GM18907 (cell line): ENCODE measurements at regions not wholly inside any gene's neighbourhood (a gene's known extent, or its start where the extent isn't known, plus 50 kb on each side); places are given as distances from the start of the nearest gene placed in this dataset.
A peak's percentile ranks its signal among the peaks of the same experiment; 100 is the strongest.

Experiments used
- ATAC-seq: cut with Tn5 transposase; IDR thresholded peaks from one replicate; pipeline ENCODE4 v1.9.1; 2021; ENCODE audit warnings: mild to moderate bottlenecking, moderate library complexity; ENCODE audit not compliant: unreplicated experiment

- no peak for ATAC-seq
Observed at GRCh38 chr6:163720460-163721235, 306.1 kb downstream of the QKI start.

- ATAC-seq = no peak
Observed at GRCh38 chr6:163720005-163720404, 305.5 kb downstream of the QKI start.

GRCh38 chr6:163719028-163719742, 304.7 kb downstream of the QKI start:
- no peak for ATAC-seq

GRCh38 chr6:163718537-163718936, 304.0 kb downstream of the QKI start:
- no peak for ATAC-seq

GRCh38 chr6:163717106-163717764, 302.7 kb downstream of the QKI start:
- ATAC-seq = no peak

- ATAC-seq = peak; percentile 32
Observed at GRCh38 chr6:163716690-163717089, 302.2 kb downstream of the QKI start.

GRCh38 chr6:163715846-163716245, 301.3 kb downstream of the QKI start:
- no peak for ATAC-seq

GRCh38 chr6:163714179-163714578, 299.7 kb downstream of the QKI start:
- no peak for ATAC-seq

- ATAC-seq = no peak
Observed at GRCh38 chr6:163712981-163713380, 298.5 kb downstream of the QKI start.

GRCh38 chr6:163712566-163712961, 298.0 kb downstream of the QKI start:
- no peak for ATAC-seq

GRCh38 chr6:163711615-163712565, 297.4 kb downstream of the QKI start:
- peak; percentile 65 for ATAC-seq

GRCh38 chr6:163710532-163711470, 296.3 kb downstream of the QKI start:
- ATAC-seq = no peak

GRCh38 chr6:163709693-163710092, 295.2 kb downstream of the QKI start:
- no peak for ATAC-seq

GRCh38 chr6:163709255-163709654, 294.7 kb downstream of the QKI start:
- ATAC-seq = no peak

GRCh38 chr6:163708466-163708865, 293.9 kb downstream of the QKI start:
- peak; percentile 67 for ATAC-seq

- ATAC-seq = peak; percentile 51
Observed at GRCh38 chr6:163707387-163708355, 293.2 kb downstream of the QKI start.

GRCh38 chr6:163706500-163707087, 292.1 kb downstream of the QKI start:
- no peak for ATAC-seq

GRCh38 chr6:163705923-163706322, 291.4 kb downstream of the QKI start:
- ATAC-seq = peak; percentile 50
